ENCODE measurements at regions not wholly inside any gene's neighbourhood (a gene's known extent, or its start where the extent isn't known, plus 50 kb on each side); places are given as distances from the start of the nearest gene placed in this dataset.

DNA sequence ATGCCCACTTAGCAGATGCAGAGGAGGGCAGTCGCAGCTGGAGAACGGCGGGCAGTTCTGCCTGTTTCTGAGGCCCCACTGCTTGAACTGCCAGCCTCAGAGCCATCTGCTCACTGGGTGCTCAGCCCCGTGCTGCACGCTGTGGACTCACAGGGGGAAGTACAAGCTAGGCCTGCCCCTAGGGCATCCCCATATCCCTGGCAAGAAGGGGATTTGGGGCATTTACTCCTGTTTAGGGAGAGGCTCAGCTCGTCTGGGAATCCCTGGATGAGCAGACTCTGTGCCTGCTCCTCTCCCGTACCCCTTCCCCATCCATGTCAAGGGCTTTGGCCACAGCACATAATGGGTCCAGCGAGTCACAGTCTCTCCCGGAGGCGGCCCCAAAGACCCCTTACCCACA, 169.8 kb upstream of the PKDCC start:
- H3K27me3 Mint-ChIP-seq (ENCODE audit: low read depth in 3 of 3), result peaks cover 0 to 11% (median 7%) of the 10 kb centered on the region in 3 donors
- TF ChIP-seq, protein P1, sequence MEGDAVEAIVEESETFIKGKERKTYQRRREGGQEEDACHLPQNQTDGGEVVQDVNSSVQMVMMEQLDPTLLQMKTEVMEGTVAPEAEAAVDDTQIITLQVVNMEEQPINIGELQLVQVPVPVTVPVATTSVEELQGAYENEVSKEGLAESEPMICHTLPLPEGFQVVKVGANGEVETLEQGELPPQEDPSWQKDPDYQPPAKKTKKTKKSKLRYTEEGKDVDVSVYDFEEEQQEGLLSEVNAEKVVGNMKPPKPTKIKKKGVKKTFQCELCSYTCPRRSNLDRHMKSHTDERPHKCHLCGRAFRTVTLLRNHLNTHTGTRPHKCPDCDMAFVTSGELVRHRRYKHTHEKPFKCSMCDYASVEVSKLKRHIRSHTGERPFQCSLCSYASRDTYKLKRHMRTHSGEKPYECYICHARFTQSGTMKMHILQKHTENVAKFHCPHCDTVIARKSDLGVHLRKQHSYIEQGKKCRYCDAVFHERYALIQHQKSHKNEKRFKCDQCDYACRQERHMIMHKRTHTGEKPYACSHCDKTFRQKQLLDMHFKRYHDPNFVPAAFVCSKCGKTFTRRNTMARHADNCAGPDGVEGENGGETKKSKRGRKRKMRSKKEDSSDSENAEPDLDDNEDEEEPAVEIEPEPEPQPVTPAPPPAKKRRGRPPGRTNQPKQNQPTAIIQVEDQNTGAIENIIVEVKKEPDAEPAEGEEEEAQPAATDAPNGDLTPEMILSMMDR (IDR thresholded peaks at IDR 0.05), result no peak

DNA sequence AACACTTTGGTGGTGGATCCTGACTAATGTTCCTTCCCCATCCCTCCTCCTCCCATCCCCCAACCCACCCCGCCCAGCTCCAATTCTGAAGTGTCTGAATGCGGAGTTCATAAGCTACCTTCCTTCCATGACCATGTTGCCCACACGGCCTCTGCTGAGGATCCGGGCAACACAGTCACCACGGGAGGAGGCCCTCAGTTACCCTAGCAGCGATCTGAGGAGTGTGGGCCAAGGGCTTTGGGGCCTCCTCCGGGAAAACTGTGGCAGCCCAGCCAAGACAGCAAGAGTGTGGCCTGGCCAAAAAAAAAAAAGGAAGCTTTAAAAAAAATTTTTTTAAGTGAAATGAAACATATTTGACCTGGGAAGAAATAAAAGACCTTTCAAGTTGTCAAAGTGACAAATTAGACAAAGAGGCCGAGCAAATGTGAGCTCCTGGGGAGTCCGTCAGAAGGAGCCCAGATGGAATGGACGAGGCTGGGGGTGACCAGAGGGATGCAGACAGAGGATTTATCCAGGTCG, 169.0 kb upstream of the PKDCC start:
- Histone ChIP-seq H3K4me3 (replicated peaks in 1 of 3; ENCODE audit: low read depth in 2 of 3, low read length in 3 of 3) (no peak overlapping the region), H3K9me3 (replicated peaks in 1 of 2; ENCODE audit: control insufficient read depth in 1 of 2, insufficient read depth in 1 of 2, low read length in 2 of 2) (no peaks in the 10 kb centered on the region), H3K27me3 (ENCODE audit: control insufficient read depth in 2 of 2, insufficient read depth in 2 of 2, low read length in 2 of 2) (no peaks in the 10 kb centered on the region), H3K9ac (ENCODE audit: insufficient read depth, low read length, poor library complexity, severe bottlenecking) (no peak overlapping the region), H4K20me1 (ENCODE audit: insufficient read depth, low read length) (no peaks in the 10 kb centered on the region), H3K79me2 (ENCODE audit: insufficient read depth, low read length) (no peaks in the 10 kb centered on the region), H3K27ac (ENCODE audit: low read depth in 1 of 2, low read length in 2 of 2) (no peak overlapping the region), H3K36me3 (replicated peaks in 1 of 2; ENCODE audit: control insufficient read depth in 1 of 2, insufficient read depth in 2 of 2, low read length in 2 of 2) (no peaks in the 10 kb centered on the region), H2AFZ (ENCODE audit: insufficient read depth, low read depth, low read length, poor library complexity, severe bottlenecking) (peak overlapping the region; percentile 8), H3K4me2 (replicated peaks; ENCODE audit: extremely low read depth, low read length, poor library complexity, severe bottlenecking) (no peak overlapping the region), H3K4me1 (ENCODE audit: control insufficient read depth in 1 of 2, insufficient read depth in 2 of 2, low read length in 2 of 2) (no peaks in the 10 kb centered on the region)
- no peaks in the 10 kb centered on the region for H3K9me3 Mint-ChIP-seq
- no peak overlapping the region for H3K4me3 Mint-ChIP-seq
- peaks cover 0 to 11% (median 7%) of the 10 kb centered on the region in 3 donors for H3K27me3 Mint-ChIP-seq (ENCODE audit: low read depth in 3 of 3)
- peaks cover 4% of the 10 kb centered on the region for H3K4me1 Mint-ChIP-seq
- DNase-seq, result no peak
- intact Hi-C loops (cut with micrococcal nuclease), result no loop called here
- TF ChIP-seq, protein P1 (IDR thresholded peaks at IDR 0.05), result no peak
- 18% methylated on average over 5 of the region's 11 CpGs for WGBS (ENCODE audit: insufficient coverage)
- no peaks in the 10 kb centered on the region for H3K36me3 Mint-ChIP-seq
- H3K27ac Mint-ChIP-seq, result no peak overlapping the region

More for the DNA sequence above, 169.8 kb upstream of the PKDCC start:
- H3K27ac Mint-ChIP-seq, result no peak overlapping the region
- no peaks in the 10 kb centered on the region for H4K20me1 ChIP-seq (ENCODE audit: insufficient read depth, low read length)
- intact Hi-C loops (cut with micrococcal nuclease), result no loop called here
- no peak overlapping the region for H3K4me3 Mint-ChIP-seq
- WGBS (ENCODE audit: insufficient coverage), result 100% methylated on average over 6 of the region's 10 CpGs
- no peak overlapping the region for H3K9ac ChIP-seq (ENCODE audit: insufficient read depth, low read length, poor library complexity, severe bottlenecking)
- DNase-seq, result no peak
- H3K4me1 Mint-ChIP-seq, result peaks cover 4% of the 10 kb centered on the region
- no peaks in the 10 kb centered on the region for H3K36me3 Mint-ChIP-seq
- no peak overlapping the region for H3K4me2 ChIP-seq (replicated peaks; ENCODE audit: extremely low read depth, low read length, poor library complexity, severe bottlenecking)
- no peak overlapping the region for H3K27ac ChIP-seq (ENCODE audit: low read depth in 1 of 2, low read length in 2 of 2)
- no peaks in the 10 kb centered on the region for H3K79me2 ChIP-seq (ENCODE audit: insufficient read depth, low read length)
- no peaks in the 10 kb centered on the region for H3K9me3 ChIP-seq (replicated peaks in 1 of 2; ENCODE audit: control insufficient read depth in 1 of 2, insufficient read depth in 1 of 2, low read length in 2 of 2)
- H3K4me3 ChIP-seq (replicated peaks in 1 of 3; ENCODE audit: low read depth in 2 of 3, low read length in 3 of 3), result no peak overlapping the region
- H3K4me1 ChIP-seq (ENCODE audit: control insufficient read depth in 1 of 2, insufficient read depth in 2 of 2, low read length in 2 of 2), result no peaks in the 10 kb centered on the region
- no peaks in the 10 kb centered on the region for H3K27me3 ChIP-seq (ENCODE audit: control insufficient read depth in 2 of 2, insufficient read depth in 2 of 2, low read length in 2 of 2)
- no peaks in the 10 kb centered on the region for H3K36me3 ChIP-seq (replicated peaks in 1 of 2; ENCODE audit: control insufficient read depth in 1 of 2, insufficient read depth in 2 of 2, low read length in 2 of 2)
- no peak overlapping the region for H2AFZ ChIP-seq (ENCODE audit: insufficient read depth, low read depth, low read length, poor library complexity, severe bottlenecking)
- no peaks in the 10 kb centered on the region for H3K9me3 Mint-ChIP-seq
